Progenitor cell of endocrine pancreas (in vitro differentiated cells): ENCODE measurements at regions not wholly inside any gene's neighbourhood (a gene's known extent, or its start where the extent isn't known, plus 50 kb on each side); places are given as distances from the start of the nearest gene placed in this dataset.

Experiments
- DNase-seq: peaks from one replicate; pipeline ENCODE4 v3.0.0; 2021; ENCODE audit warnings: low spot score; ENCODE audit not compliant: unreplicated experiment
- H3K27ac Mint-ChIP-seq: 2 replicates; pipeline ENCODE4 v1.8.0; 2021; ENCODE audit warnings: mild to moderate bottlenecking, moderate library complexity, mixed read lengths
- H3K27me3 Mint-ChIP-seq: 2 replicates; pipeline ENCODE4 v1.8.0; 2021; ENCODE audit warnings: mixed read lengths
- H3K36me3 Mint-ChIP-seq: 2 replicates; pipeline ENCODE4 v1.8.0; 2022; ENCODE audit warnings: mixed read lengths; ENCODE audit not compliant: insufficient read depth
- H3K4me1 Mint-ChIP-seq: 2 replicates; pipeline ENCODE4 v1.8.0; 2021; ENCODE audit warnings: low read depth, mixed read lengths
- H3K4me3 Mint-ChIP-seq: 2 replicates; pipeline ENCODE4 v1.8.0; 2021; ENCODE audit warnings: low read depth, mild to moderate bottlenecking, moderate library complexity, mixed read lengths
- H3K9me3 Mint-ChIP-seq: 2 replicates; pipeline ENCODE4 v1.8.0; 2021; ENCODE audit warnings: low read depth, mixed read lengths
- CTCF ChIP-seq: fragments of 200-600 bp; sonication (generic); IDR thresholded peaks from one replicate; pipeline ENCODE4 v1.5.0; 2021; ENCODE audit warnings: antibody characterized with exemption, mild to moderate bottlenecking; ENCODE audit not compliant: unreplicated experiment

GRCh38 chr22:49307481-49307830 lies 520.2 kb downstream of the BRD1 start:
- Mint-ChIP-seq H3K4me3 (no peak overlapping the region), H3K9me3 (no peaks in the 10 kb centered on the region), H3K4me1 (no peaks in the 10 kb centered on the region), H3K27me3 (peaks cover 23% of the 10 kb centered on the region), H3K27ac (no peak overlapping the region), H3K36me3 (no peaks in the 10 kb centered on the region)
- TF ChIP-seq CTCF, result no peak
- DNase-seq, result peak; percentile 6

DNA sequence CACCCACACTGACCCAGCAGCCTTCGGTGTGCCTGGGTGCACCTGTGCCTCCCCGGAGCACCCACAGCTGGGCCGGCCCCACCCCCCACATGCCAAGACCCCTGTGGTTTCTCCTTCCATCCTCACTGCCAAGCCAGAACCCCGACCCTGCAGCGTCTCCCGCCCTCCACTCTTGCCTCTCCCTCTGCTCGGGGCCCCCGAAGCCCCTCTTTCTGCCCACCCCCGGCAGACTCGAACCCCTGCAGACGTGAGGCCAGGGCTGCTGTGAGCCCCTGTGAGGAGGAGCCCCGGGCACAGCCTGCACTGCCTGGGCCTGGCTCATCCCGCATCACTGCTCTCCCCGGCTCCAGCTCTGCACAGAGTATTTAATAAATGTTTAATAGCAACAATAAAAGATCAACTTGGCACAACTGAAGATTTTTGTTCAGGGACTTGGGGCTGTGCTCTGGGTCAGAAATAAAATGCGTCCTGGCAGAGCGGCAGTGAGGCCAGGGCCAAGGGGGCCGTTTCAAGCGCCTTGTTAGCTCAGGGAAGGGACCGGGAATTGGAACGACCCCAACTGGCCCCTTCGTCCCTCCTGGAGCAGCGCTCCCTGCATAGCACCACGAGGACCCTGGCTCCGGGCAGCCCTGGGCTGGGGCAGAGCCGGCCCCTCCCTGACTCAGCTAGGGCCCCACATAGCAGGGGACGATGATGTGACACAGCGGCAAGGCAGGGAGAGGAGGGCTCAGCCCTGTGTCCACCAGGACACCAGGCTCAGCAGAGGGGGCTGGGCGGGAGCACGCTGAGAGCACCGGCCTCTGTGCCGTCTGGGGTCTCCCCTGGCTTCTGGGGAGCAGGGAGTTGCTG lies 520.8 kb downstream of the BRD1 start:
- Mint-ChIP-seq H3K27me3 (peaks cover 23% of the 10 kb centered on the region), H3K4me3 (no peak overlapping the region), H3K9me3 (no peaks in the 10 kb centered on the region), H3K4me1 (no peaks in the 10 kb centered on the region), H3K27ac (no peak overlapping the region), H3K36me3 (no peaks in the 10 kb centered on the region)
- no peak for TF ChIP-seq CTCF
- peak; percentile 8 for DNase-seq

DNA sequence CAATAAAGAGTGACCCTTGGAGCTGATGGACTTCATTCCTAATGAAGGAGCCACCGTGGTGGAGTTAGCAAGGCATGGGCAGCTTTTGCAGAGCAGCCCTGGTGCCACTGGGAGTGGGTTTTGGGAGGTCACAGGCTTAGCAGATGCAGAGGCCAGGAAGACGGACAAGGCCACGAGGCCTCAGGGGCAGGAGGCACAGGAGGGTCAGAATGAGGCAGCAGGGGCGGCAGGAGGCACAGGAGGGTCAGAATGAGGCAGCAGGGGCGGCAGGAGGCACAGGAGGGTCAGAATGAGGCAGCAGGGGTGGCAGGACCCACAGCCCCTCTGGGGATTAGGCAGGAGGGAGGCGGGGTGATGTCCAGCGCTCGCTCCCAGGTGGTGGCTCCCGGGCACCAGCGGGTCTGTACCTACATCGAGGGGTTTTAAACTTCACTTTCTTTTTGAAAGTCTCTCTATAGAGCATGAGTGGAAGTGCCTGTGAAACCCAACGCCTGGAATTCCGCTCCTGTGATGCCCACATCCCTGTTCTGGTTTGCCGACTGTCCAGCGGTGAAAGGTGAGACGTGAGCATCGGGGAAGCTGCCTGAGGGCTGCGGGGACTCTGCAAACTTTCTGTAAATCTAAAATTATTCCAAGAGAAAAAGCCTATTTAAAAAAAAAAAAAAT lies 521.6 kb downstream of the BRD1 start:
- no peaks in the 10 kb centered on the region for H3K36me3 Mint-ChIP-seq
- H3K9me3 Mint-ChIP-seq, result no peaks in the 10 kb centered on the region
- no peaks in the 10 kb centered on the region for H3K4me1 Mint-ChIP-seq
- peak; percentile 5 for DNase-seq
- H3K27me3 Mint-ChIP-seq, result peaks cover 23% of the 10 kb centered on the region
- TF ChIP-seq CTCF, result no peak
- H3K4me3 Mint-ChIP-seq, result no peak overlapping the region
- no peak overlapping the region for H3K27ac Mint-ChIP-seq

GRCh38 chr22:49305214-49305965 lies 522.3 kb downstream of the BRD1 start:
- no peaks in the 10 kb centered on the region for H3K36me3 Mint-ChIP-seq
- peak; percentile 96 for DNase-seq
- peak; percentile 95 for TF ChIP-seq CTCF
- peaks cover 23% of the 10 kb centered on the region for H3K27me3 Mint-ChIP-seq
- no peaks in the 10 kb centered on the region for H3K4me1 Mint-ChIP-seq
- no peak overlapping the region for H3K4me3 Mint-ChIP-seq
- H3K27ac Mint-ChIP-seq, result no peak overlapping the region
- no peaks in the 10 kb centered on the region for H3K9me3 Mint-ChIP-seq

GRCh38 chr22:49303781-49304461 lies 523.8 kb downstream of the BRD1 start:
- H3K4me3 Mint-ChIP-seq, result no peak overlapping the region
- no peaks in the 10 kb centered on the region for H3K36me3 Mint-ChIP-seq
- H3K4me1 Mint-ChIP-seq, result no peaks in the 10 kb centered on the region
- TF ChIP-seq CTCF, result no peak
- H3K27ac Mint-ChIP-seq, result no peak overlapping the region
- DNase-seq, result peak; percentile 7
- H3K27me3 Mint-ChIP-seq, result peaks cover 14% of the 10 kb centered on the region
- no peaks in the 10 kb centered on the region for H3K9me3 Mint-ChIP-seq
